Nephron progenitor cell (in vitro differentiated cells): ENCODE measurements at regions not wholly inside any gene's neighbourhood (a gene's known extent, or its start where the extent isn't known, plus 50 kb on each side); places are given as distances from the start of the nearest gene placed in this dataset.

Experiments
- DNase-seq: peaks from one replicate; pipeline ENCODE4 v3.0.0; 2021
- H3K27ac Mint-ChIP-seq: 2 replicates; pipeline ENCODE4 v1.8.0; 2021; ENCODE audit warnings: mild to moderate bottlenecking, moderate library complexity, mixed read lengths
- H3K27me3 Mint-ChIP-seq: 2 replicates; pipeline ENCODE4 v1.8.0; 2021; ENCODE audit warnings: mild to moderate bottlenecking, low read depth, mixed read lengths; ENCODE audit not compliant: poor library complexity
- H3K36me3 Mint-ChIP-seq: 2 replicates; pipeline ENCODE4 v1.8.0; 2021; ENCODE audit warnings: low read depth, mixed read lengths
- H3K4me1 Mint-ChIP-seq: 2 replicates; pipeline ENCODE4 v1.8.0; 2021; ENCODE audit warnings: mixed read lengths
- H3K4me3 Mint-ChIP-seq: 2 replicates; pipeline ENCODE4 v1.8.0; 2021; ENCODE audit warnings: mild to moderate bottlenecking, moderate library complexity, mixed read lengths
- H3K9me3 Mint-ChIP-seq: 2 replicates; pipeline ENCODE4 v1.8.0; 2021; ENCODE audit warnings: mild to moderate bottlenecking, moderate library complexity, mixed read lengths
- TF ChIP-seq, protein P1 (sequence below): fragments of 200-600 bp; sonication (generic); IDR thresholded peaks from 2 replicates; pipeline ENCODE4 v1.5.0; 2021; ENCODE audit warnings: antibody characterized with exemption

DNA sequence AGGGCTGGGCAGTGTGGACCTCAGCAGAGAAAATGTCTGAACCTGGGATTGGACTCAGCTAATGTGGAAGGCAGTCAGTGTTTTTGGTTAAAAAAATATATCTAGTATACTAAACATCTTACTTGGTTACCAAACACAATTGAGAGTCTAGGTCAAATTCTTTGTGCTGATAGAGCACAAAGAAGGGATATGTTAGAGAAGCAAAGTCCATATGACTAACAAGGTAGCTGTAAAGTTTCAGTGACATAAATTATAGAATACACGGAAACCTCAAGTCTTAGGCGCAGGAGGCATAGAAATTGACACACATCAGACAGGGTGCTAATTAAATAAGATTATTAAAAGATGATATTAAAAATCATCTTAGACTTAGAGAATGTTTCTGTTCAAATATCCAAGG lies 718.3 kb downstream of the TLR4 start:
- Mint-ChIP-seq H3K36me3 (no peaks in the 10 kb centered on the region), H3K4me3 (no peak overlapping the region), H3K27me3 (no peaks in the 10 kb centered on the region), H3K27ac (no peak overlapping the region), H3K4me1 (no peaks in the 10 kb centered on the region), H3K9me3 (no peaks in the 10 kb centered on the region)
- no peak for DNase-seq
- TF ChIP-seq, protein P1, sequence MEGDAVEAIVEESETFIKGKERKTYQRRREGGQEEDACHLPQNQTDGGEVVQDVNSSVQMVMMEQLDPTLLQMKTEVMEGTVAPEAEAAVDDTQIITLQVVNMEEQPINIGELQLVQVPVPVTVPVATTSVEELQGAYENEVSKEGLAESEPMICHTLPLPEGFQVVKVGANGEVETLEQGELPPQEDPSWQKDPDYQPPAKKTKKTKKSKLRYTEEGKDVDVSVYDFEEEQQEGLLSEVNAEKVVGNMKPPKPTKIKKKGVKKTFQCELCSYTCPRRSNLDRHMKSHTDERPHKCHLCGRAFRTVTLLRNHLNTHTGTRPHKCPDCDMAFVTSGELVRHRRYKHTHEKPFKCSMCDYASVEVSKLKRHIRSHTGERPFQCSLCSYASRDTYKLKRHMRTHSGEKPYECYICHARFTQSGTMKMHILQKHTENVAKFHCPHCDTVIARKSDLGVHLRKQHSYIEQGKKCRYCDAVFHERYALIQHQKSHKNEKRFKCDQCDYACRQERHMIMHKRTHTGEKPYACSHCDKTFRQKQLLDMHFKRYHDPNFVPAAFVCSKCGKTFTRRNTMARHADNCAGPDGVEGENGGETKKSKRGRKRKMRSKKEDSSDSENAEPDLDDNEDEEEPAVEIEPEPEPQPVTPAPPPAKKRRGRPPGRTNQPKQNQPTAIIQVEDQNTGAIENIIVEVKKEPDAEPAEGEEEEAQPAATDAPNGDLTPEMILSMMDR = no peak

DNA sequence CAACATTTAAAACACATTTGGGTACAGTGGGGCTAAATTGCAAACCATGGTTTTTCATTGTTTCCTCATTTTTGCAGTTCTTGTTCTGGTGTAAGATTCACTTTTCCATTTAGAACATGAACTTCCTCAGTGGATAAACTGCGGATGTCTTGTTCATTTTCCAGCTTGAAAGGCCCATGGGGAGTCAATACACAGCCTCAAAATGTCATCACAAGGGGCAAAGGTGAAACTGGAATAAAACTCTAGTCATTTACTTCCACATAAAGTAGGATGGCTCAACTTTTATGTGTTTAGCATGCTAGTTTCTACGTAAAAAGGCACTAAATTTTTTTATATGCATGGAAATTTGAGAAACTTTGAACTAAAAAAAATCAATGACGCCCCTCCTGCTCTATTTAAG lies 718.8 kb downstream of the TLR4 start:
- Mint-ChIP-seq H3K4me3 (no peak overlapping the region), H3K27ac (no peak overlapping the region), H3K9me3 (no peaks in the 10 kb centered on the region), H3K4me1 (no peaks in the 10 kb centered on the region), H3K27me3 (no peaks in the 10 kb centered on the region), H3K36me3 (no peaks in the 10 kb centered on the region)
- DNase-seq = no peak
- TF ChIP-seq, protein P1 = no peak

DNA sequence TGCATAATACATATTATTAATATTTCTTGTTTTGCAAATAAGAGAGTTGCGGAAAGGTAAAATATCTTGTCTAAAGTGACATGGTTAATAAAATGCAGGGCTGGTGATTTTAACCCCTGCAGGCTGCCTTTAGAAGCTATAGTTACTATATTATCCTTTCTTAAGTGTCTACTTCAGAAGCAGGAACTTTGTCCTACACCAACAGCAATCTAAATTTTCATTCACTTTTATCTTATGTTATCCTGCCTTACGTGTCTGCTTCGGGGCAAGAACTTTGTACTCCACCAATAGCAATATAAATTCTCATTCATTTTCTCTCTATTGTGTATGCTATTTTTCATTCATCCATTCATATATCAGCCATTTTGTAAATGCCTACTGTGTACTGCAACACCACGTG lies 719.5 kb downstream of the TLR4 start:
- Mint-ChIP-seq H3K9me3 (no peaks in the 10 kb centered on the region), H3K4me3 (no peak overlapping the region), H3K27ac (no peak overlapping the region), H3K4me1 (no peaks in the 10 kb centered on the region), H3K36me3 (no peaks in the 10 kb centered on the region), H3K27me3 (no peaks in the 10 kb centered on the region)
- no peak for DNase-seq
- TF ChIP-seq, protein P1 = no peak

DNA sequence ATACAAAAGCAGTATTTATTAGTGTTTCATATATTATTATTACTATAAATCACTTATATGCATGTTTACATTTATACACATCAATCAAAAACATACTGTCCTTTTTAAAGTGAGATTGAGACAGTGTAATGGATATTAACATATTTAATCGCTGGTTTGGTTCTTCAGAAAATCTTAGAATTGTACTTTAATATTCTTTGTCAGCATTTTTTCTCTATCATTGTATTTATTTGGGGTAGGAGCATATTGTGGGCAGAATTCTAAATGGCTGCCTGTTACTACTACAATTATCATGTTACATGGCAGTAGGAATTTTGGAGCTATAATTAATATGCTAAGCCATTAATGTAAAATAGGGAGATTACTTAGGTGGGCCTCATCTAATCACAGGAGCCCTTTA lies 722.6 kb downstream of the TLR4 start:
- H3K4me3 Mint-ChIP-seq = no peak overlapping the region
- DNase-seq = no peak
- no peaks in the 10 kb centered on the region for H3K27me3 Mint-ChIP-seq
- H3K9me3 Mint-ChIP-seq = no peaks in the 10 kb centered on the region
- no peak overlapping the region for H3K27ac Mint-ChIP-seq
- TF ChIP-seq, protein P1 = no peak
- H3K4me1 Mint-ChIP-seq = no peaks in the 10 kb centered on the region
- H3K36me3 Mint-ChIP-seq = no peaks in the 10 kb centered on the region

DNA sequence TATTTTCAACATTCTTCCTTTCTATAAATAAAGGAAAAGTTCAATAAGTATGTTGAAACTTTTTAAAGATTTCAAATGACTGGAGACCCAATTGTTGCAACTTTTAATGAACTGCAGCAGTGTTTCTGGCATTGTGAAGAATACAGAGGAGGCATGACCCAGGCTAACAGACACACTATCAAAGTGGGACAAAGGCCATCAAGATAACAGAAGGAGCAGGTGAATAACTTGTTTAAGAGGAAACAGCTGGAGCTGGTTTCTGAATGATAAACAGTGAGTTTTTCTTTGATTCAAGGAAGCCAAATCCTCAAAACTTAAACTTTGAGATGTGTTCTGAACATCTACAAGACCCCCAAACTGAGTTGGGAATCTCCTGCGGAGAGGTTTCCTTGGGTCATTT lies 734.6 kb downstream of the TLR4 start:
- DNase-seq = no peak
- H3K4me1 Mint-ChIP-seq = no peaks in the 10 kb centered on the region
- no peaks in the 10 kb centered on the region for H3K36me3 Mint-ChIP-seq
- no peak overlapping the region for H3K4me3 Mint-ChIP-seq
- H3K27ac Mint-ChIP-seq = no peak overlapping the region
- TF ChIP-seq, protein P1 = no peak
- no peaks in the 10 kb centered on the region for H3K9me3 Mint-ChIP-seq
- no peaks in the 10 kb centered on the region for H3K27me3 Mint-ChIP-seq

DNA sequence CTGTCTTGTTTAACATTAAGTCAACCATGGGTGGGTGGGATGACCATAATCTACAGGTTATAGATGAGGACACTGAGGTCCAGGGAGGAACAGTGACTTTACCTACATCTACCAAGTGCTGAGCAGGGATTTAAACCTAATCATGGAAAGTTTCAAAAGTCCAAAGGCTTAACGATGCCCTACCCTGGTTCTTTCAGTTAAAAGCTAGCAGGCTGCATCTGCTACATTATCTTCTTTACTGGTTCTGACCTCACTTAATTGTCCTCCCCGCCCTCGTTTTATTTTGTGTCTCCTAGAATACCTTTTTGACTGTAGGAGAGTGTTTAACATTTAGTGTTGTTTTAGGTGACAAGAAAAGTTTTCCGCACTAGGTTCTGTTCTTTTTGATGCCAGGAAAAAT lies 735.2 kb downstream of the TLR4 start:
- no peaks in the 10 kb centered on the region for H3K27me3 Mint-ChIP-seq
- DNase-seq = no peak
- TF ChIP-seq, protein P1 = no peak
- H3K4me3 Mint-ChIP-seq = no peak overlapping the region
- no peaks in the 10 kb centered on the region for H3K36me3 Mint-ChIP-seq
- H3K9me3 Mint-ChIP-seq = no peaks in the 10 kb centered on the region
- H3K4me1 Mint-ChIP-seq = no peaks in the 10 kb centered on the region
- H3K27ac Mint-ChIP-seq = no peak overlapping the region
